Stomach (tissue), 4 donors: ENCODE measurements at regions not wholly inside any gene's neighbourhood (a gene's known extent, or its start where the extent isn't known, plus 50 kb on each side); places are given as distances from the start of the nearest gene placed in this dataset.

Experiments
- CTCF ChIP-seq, 7 experiments: fragments of 450-650 bp in 4 of 7; fragments of 200-600 bp in 3 of 7; sonication (generic) in 3 of 7; IDR thresholded peaks; one replicate each; pipeline ENCODE4 v1.5.1; 2016 to 2019; ENCODE audit warnings: antibody characterized with exemption in 7 of 7, control low read depth in 2 of 7, mild to moderate bottlenecking in 1 of 7
- EP300 ChIP-seq: sonication (generic); formaldehyde crosslinking; IDR thresholded peaks from one replicate; pipeline ENCODE4 v1.6.1; 2017; ENCODE audit warnings: antibody characterized with exemption
- POLR2A ChIP-seq, 4 donors: fragments of 450-650 bp; IDR thresholded peaks; one replicate each; pipeline ENCODE4 v1.6.1; 2016; ENCODE audit warnings: antibody characterized with exemption in 4 of 4, control low read depth in 2 of 4, mild to moderate bottlenecking in 1 of 4, moderate library complexity in 1 of 4
- POLR2AphosphoS5 ChIP-seq, 3 donors: sonication (generic); formaldehyde crosslinking; IDR thresholded peaks; one replicate each; pipeline ENCODE4 v1.6.1; 2016; ENCODE audit warnings: antibody characterized with exemption in 3 of 3

GRCh38 chr9:25472681-25473080 lies 205.6 kb downstream of the TUSC1 start:
- TF ChIP-seq CTCF (IDR thresholded peaks at IDR 0.05) (no peak), POLR2AphosphoS5 (IDR thresholded peaks at IDR 0.05) (no peak), POLR2A (IDR thresholded peaks at IDR 0.05) (no peak), EP300 (no peak)
